ENCODE measurements at regions not wholly inside any gene's neighbourhood (a gene's known extent, or its start where the extent isn't known, plus 50 kb on each side); places are given as distances from the start of the nearest gene placed in this dataset.

DNA sequence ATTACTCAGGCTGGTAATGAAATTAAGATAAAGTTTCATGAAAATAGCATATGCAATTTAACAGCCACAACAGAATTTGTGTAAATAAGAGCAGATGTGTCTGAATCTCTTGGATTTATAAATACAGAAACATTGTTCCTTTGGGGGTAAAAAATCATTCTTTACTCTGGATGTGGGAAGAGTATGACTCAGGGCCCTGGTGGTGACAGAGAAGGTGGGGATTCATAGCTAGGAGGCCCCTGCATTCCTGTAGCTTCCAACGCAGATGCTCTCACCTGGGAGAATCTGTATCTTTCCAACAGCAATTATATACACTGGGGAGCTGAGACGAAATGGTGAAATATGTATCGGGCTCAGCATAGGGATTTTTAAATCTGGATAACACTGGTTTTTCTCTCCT is 167.6 kb upstream of the CADPS start:
- no peak overlapping the region for H3K56ac ChIP-seq (replicated peaks; ENCODE audit: insufficient read length, low read depth, low read length)
- no peak overlapping the region for H2BK5ac ChIP-seq (ENCODE audit: low read depth, low read length)
- no peak overlapping the region for H2BK15ac ChIP-seq (ENCODE audit: low read length)
- no peak overlapping the region for H3K9ac ChIP-seq (replicated peaks in 1 of 4; ENCODE audit: extremely low read depth in 1 of 4, low read depth in 3 of 4, low read length in 3 of 4)
- ChIA-PET CTCF (ENCODE audit: partially characterized antibody) (interaction anchor here (1.3 kb wide), 2 partner anchors 27 to 376 kb away, joined by 3 read pairs; no protein-coding TSS in a partner anchor), POLR2A (ENCODE audit: partially characterized antibody) (interaction anchor here (1.2 to 1.6 kb wide), 3 partner anchors 9 to 13 kb away, joined by 3 to 4 read pairs (median 4); no protein-coding TSS in a partner anchor)
- peaks cover 0 to 7% (median 1%) of the 10 kb centered on the region in 4 experiments; a peak in 2 of 8 replicates for H3K36me3 ChIP-seq (ENCODE audit: control insufficient read depth in 2 of 4, insufficient read depth in 4 of 4, low read length in 3 of 4)
- TF ChIP-seq RNF2 (IDR thresholded peaks at IDR 0.05; ENCODE audit: borderline replicate concordance, low read depth, low read length, missing control alignments, poor library complexity, severe bottlenecking), result no peak
- H2AFZ ChIP-seq (ENCODE audit: low read length), result no peak overlapping the region
- no peaks in the 10 kb centered on the region for H3K23me2 ChIP-seq (ENCODE audit: low read depth, low read length)
- H2AK5ac ChIP-seq (ENCODE audit: low read depth, low read length), result no peak overlapping the region
- no peak overlapping the region for H2BK120ac ChIP-seq (replicated peaks; ENCODE audit: low read depth, low read length)
- DNase-seq (ENCODE audit: low read depth in 1 of 2, low spot score in 2 of 2), result no peak
- 88% methylated on average over 3 of the region's 3 CpGs; no CpG with 5 or more reads in 1 of the 2 experiments for WGBS, 2 experiments (ENCODE audit: extremely low coverage in 1 of 2, insufficient coverage in 1 of 2, insufficient read length in 1 of 2, insufficient replicate concordance in 2 of 2, low coverage in 1 of 2, low lambda C conversion rate in 2 of 2, missing lambda C conversion rate in 1 of 2)
- no peaks in the 10 kb centered on the region for H3K27me3 ChIP-seq (replicated peaks in 1 of 4; ENCODE audit: control insufficient read depth in 3 of 4, extremely low read depth in 1 of 4, insufficient read depth in 3 of 4, low read length in 3 of 4)
- no peak for FAIRE-seq
- H3K14ac ChIP-seq (ENCODE audit: insufficient read length), result no peak overlapping the region
- H3K4ac ChIP-seq (replicated peaks; ENCODE audit: insufficient read length, low read depth, low read length), result no peak overlapping the region
- no peak overlapping the region for H2BK20ac ChIP-seq (ENCODE audit: low read length)
- H3K79me1 ChIP-seq (ENCODE audit: low read depth, low read length), result no peaks in the 10 kb centered on the region
- H3K4me1 ChIP-seq (replicated peaks in 1 of 4; ENCODE audit: control insufficient read depth in 3 of 4, insufficient read depth in 4 of 4, low read length in 3 of 4), result peaks cover 0 to 6% (median 1%) of the 10 kb centered on the region in 4 experiments; a peak in 2 of 7 replicates
- no peak overlapping the region for H3K4me2 ChIP-seq (ENCODE audit: insufficient read depth in 1 of 2, low read depth in 2 of 2, low read length in 2 of 2)
- H4K8ac ChIP-seq (ENCODE audit: extremely low read depth, insufficient read depth, low read length), result no peak overlapping the region
- no peak overlapping the region for H4K91ac ChIP-seq (replicated peaks; ENCODE audit: insufficient read length, low read length)
- peaks cover 0 to 2% of the 10 kb centered on the region in 2 experiments for H4K20me1 ChIP-seq (replicated peaks in 1 of 2; ENCODE audit: control insufficient read depth in 1 of 2, insufficient read depth in 2 of 2, low read length in 2 of 2)
- H3K4me3 ChIP-seq (ENCODE audit: extremely low read depth in 1 of 4, insufficient read depth in 2 of 4, low read depth in 3 of 4, low read length in 4 of 4), result no peak overlapping the region
- no peak overlapping the region for H2BK12ac ChIP-seq (ENCODE audit: low read depth, low read length)
- no peak overlapping the region for H3K18ac ChIP-seq (ENCODE audit: extremely low read depth, low read length)
- no peak overlapping the region for H3K27ac ChIP-seq (ENCODE audit: low read depth, low read length)
- no peak overlapping the region for H4K5ac ChIP-seq (ENCODE audit: insufficient read length, low read depth, low read length)
- no peaks in the 10 kb centered on the region for H3K9me3 ChIP-seq (ENCODE audit: insufficient read depth in 2 of 2, low read depth in 1 of 2, low read length in 1 of 2)
- H3K79me2 ChIP-seq (ENCODE audit: control insufficient read depth in 1 of 2, insufficient read depth in 2 of 2, low read length in 2 of 2), result no peaks in the 10 kb centered on the region
- H3K23ac ChIP-seq (ENCODE audit: insufficient read length), result no peak overlapping the region
